ENCODE measurements at regions not wholly inside any gene's neighbourhood (a gene's known extent, or its start where the extent isn't known, plus 50 kb on each side); places are given as distances from the start of the nearest gene placed in this dataset.

DNA sequence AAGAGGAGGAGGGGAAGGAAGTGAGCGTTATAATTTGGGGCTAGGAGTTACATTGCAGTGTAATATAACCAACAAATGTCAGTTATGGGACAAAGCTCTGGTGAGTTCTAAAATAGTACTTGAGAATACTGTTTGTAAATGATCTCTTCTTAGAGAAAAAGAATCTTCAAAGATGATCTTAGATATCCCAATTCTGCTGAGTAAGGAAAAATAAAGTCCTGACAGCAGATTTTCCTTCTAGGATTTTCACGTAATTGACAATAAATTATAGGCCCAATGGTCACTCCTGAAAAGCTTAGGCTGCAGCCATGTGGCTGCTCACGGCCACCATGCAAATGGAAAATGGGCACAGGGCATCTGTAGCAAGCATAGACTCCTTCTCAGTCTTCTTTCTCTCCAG, 241.6 kb downstream of the SIPA1L2 start:
- ChIA-PET POLR2A (no interaction called here), CTCF (interaction anchor here (0.6 kb wide), 1 partner anchor 282 kb away, joined by 3 read pairs; no protein-coding TSS in a partner anchor)
- no peak for DNase-seq (ENCODE audit: extremely low spot score)
- TF ChIP-seq SUZ12 (IDR thresholded peaks at IDR 0.05): no peak
- no peak for TF ChIP-seq HDGF (IDR thresholded peaks at IDR 0.05; ENCODE audit: borderline replicate concordance)
- no peak for TF ChIP-seq ELF4 (IDR thresholded peaks at IDR 0.05)
- no peak for TF ChIP-seq FOXA1 (IDR thresholded peaks at IDR 0.05)
- TF ChIP-seq L3MBTL2 (conservative IDR thresholded peaks at IDR 0.05): no peak
- TF ChIP-seq SP1 (IDR thresholded peaks at IDR 0.05): no peak
- TF ChIP-seq BHLHE40 (IDR thresholded peaks at IDR 0.05; ENCODE audit: borderline replicate concordance): no peak
- TF ChIP-seq ARNT (IDR thresholded peaks at IDR 0.05): no peak
- TF ChIP-seq CTBP1 (IDR thresholded peaks at IDR 0.05; ENCODE audit: borderline replicate concordance): no peak
- TF ChIP-seq TARDBP (IDR thresholded peaks at IDR 0.05): no peak
- TF ChIP-seq FOXM1 (IDR thresholded peaks at IDR 0.05; ENCODE audit: borderline replicate concordance): no peak
- no peak for TF ChIP-seq ZNF384 (IDR thresholded peaks at IDR 0.05)

DNA sequence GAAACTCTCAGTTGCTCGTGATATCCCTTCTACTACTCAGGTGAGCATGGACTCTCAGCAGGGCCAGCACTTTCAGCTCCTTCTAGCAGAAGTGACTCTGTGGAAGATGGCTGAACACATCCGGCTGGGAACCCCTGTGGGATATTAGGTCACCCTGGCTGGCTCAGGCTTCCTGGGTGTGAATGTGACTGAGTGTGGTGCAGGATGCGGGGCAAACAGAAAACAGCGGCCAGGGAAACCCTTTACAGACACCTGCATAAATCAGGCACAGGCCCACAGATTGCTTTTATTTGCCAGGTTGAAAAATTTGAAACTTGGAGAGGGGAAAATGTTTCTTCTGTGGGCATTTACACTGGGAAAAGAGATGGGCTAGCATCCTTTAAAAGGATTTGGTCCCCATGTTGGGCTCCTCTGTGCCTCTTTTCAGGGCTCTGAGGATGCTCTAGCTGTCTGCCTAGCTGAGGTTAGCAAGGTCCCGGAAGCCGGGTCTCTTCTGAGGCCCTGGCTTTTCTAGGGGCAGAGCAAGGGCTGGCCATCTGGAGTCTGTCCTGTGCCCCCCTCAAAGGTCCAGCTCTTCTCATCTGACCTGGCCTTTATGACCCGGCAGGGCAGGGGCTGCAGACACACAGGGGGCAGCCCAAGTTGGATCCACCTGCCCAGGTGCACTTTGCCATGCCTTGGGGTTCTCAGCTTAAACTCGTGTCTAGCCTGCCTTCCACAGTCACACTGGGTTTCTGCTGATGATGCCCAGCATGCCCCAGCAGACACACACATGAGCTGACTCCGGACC, 243.0 kb downstream of the SIPA1L2 start:
- TF ChIP-seq SUZ12 (IDR thresholded peaks at IDR 0.05) (no peak), L3MBTL2 (conservative IDR thresholded peaks at IDR 0.05) (no peak), ZNF384 (IDR thresholded peaks at IDR 0.05) (no peak), CTBP1 (IDR thresholded peaks at IDR 0.05; ENCODE audit: borderline replicate concordance) (no peak), SP1 (IDR thresholded peaks at IDR 0.05) (no peak), ARNT (IDR thresholded peaks at IDR 0.05) (no peak), PKNOX1 (IDR thresholded peaks at IDR 0.05) (no peak), BHLHE40 (IDR thresholded peaks at IDR 0.05; ENCODE audit: borderline replicate concordance) (no peak), LEF1 (IDR thresholded peaks at IDR 0.05; ENCODE audit: borderline replicate concordance) (no peak), ELF4 (IDR thresholded peaks at IDR 0.05) (no peak), HDGF (IDR thresholded peaks at IDR 0.05; ENCODE audit: borderline replicate concordance) (no peak)
- CTCF ChIA-PET: no interaction called here
- POLR2A ChIA-PET: no interaction called here
- DNase-seq (ENCODE audit: extremely low spot score): no peak

- CTCF ChIA-PET: no interaction called here
- POLR2A ChIA-PET: no interaction called here
- no peak for DNase-seq (ENCODE audit: extremely low spot score)
- no peak for TF ChIP-seq TARDBP (IDR thresholded peaks at IDR 0.05)
- TF ChIP-seq BHLHE40 (IDR thresholded peaks at IDR 0.05; ENCODE audit: borderline replicate concordance): no peak
- no peak for TF ChIP-seq ELF4 (IDR thresholded peaks at IDR 0.05)
- no peak for TF ChIP-seq CTBP1 (IDR thresholded peaks at IDR 0.05; ENCODE audit: borderline replicate concordance)
- TF ChIP-seq ARNT (IDR thresholded peaks at IDR 0.05): no peak
- no peak for TF ChIP-seq SUZ12 (IDR thresholded peaks at IDR 0.05)
- TF ChIP-seq SP1 (IDR thresholded peaks at IDR 0.05): no peak
- TF ChIP-seq FOXA1 (IDR thresholded peaks at IDR 0.05): no peak
- no peak for TF ChIP-seq FOXM1 (IDR thresholded peaks at IDR 0.05; ENCODE audit: borderline replicate concordance)
- TF ChIP-seq L3MBTL2 (conservative IDR thresholded peaks at IDR 0.05): no peak
- TF ChIP-seq ZNF384 (IDR thresholded peaks at IDR 0.05): no peak
- TF ChIP-seq NFRKB (IDR thresholded peaks at IDR 0.05): no peak
Measured at GRCh38 chr1:232386294-232386693, 243.6 kb downstream of the SIPA1L2 start.

- TF ChIP-seq ARNT (IDR thresholded peaks at IDR 0.05): no peak
- no peak for TF ChIP-seq FOXK2 (IDR thresholded peaks at IDR 0.05)
- no peak for TF ChIP-seq FOXM1 (IDR thresholded peaks at IDR 0.05; ENCODE audit: borderline replicate concordance)
- no peak for TF ChIP-seq L3MBTL2 (conservative IDR thresholded peaks at IDR 0.05)
- no peak for TF ChIP-seq SP1 (IDR thresholded peaks at IDR 0.05)
- no peak for TF ChIP-seq NFRKB (IDR thresholded peaks at IDR 0.05)
- POLR2A ChIA-PET: no interaction called here
- DNase-seq (ENCODE audit: extremely low spot score): no peak
- CTCF ChIA-PET: no interaction called here
Measured at GRCh38 chr1:232385221-232385620, 244.7 kb downstream of the SIPA1L2 start.

GRCh38 chr1:232384171-232384883, 245.6 kb downstream of the SIPA1L2 start:
- TF ChIP-seq L3MBTL2 (conservative IDR thresholded peaks at IDR 0.05): no peak
- no peak for DNase-seq (ENCODE audit: extremely low spot score)
- CTCF ChIA-PET: interaction anchor here (1.5 kb wide), 1 partner anchor 243 kb away, joined by 3 read pairs; no protein-coding TSS in a partner anchor
- POLR2A ChIA-PET: no interaction called here

DNA sequence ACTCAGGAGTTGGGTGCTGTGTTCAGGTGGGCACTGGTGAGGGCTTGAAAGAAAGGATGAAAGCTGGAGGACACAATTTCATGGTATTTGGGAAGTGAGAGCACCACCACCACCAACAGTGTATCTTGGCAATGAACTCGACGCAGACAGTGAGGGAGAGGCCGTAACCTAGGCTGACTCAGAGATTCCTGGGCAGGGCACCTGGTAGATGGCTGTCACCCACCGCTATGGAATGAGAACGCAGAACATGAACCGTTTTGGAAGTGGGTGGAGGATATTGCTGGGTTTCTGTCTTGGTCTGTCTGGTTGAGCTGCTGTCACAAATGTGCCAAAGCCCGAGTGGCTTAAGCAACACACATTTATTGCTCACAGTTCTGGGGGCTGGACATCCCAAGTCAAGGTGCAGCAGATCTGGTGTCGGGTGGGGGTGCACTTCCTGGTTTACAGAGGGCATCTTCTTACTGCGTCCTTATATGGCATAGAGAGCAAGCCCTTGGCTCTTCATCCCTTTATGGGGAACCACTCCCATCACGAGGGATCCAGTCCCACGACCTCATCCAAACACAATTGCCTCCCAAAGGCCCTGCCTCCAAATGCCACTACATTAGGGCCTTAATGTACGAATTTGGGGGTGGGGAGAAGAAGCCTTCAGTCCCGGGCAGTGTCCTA, 246.3 kb downstream of the SIPA1L2 start:
- CTCF ChIA-PET: interaction anchor here (1.5 kb wide), 1 partner anchor 244 kb away, joined by 3 read pairs; no protein-coding TSS in a partner anchor
- no peak for DNase-seq (ENCODE audit: extremely low spot score)
- TF ChIP-seq LEF1 (IDR thresholded peaks at IDR 0.05; ENCODE audit: borderline replicate concordance) (no peak), L3MBTL2 (conservative IDR thresholded peaks at IDR 0.05) (no peak), ARNT (IDR thresholded peaks at IDR 0.05) (no peak), PKNOX1 (IDR thresholded peaks at IDR 0.05) (no peak), ZNF384 (IDR thresholded peaks at IDR 0.05) (no peak), ELF4 (IDR thresholded peaks at IDR 0.05) (no peak), SP1 (IDR thresholded peaks at IDR 0.05) (no peak), CTBP1 (IDR thresholded peaks at IDR 0.05; ENCODE audit: borderline replicate concordance) (no peak), FOXM1 (IDR thresholded peaks at IDR 0.05; ENCODE audit: borderline replicate concordance) (no peak), FOXK2 (IDR thresholded peaks at IDR 0.05) (no peak), SUZ12 (IDR thresholded peaks at IDR 0.05) (no peak), FOXA1 (IDR thresholded peaks at IDR 0.05) (no peak), HDGF (IDR thresholded peaks at IDR 0.05; ENCODE audit: borderline replicate concordance) (no peak), TARDBP (IDR thresholded peaks at IDR 0.05) (no peak)
- POLR2A ChIA-PET: no interaction called here
